Chondrocyte (in vitro differentiated cells): ENCODE measurements at regions not wholly inside any gene's neighbourhood (a gene's known extent, or its start where the extent isn't known, plus 50 kb on each side); places are given as distances from the start of the nearest gene placed in this dataset.

Experiments used
- DNase-seq: peaks from one replicate; pipeline ENCODE4 v3.0.0; 2021; ENCODE audit warnings: mixed read lengths, low spot score
- H3K27ac Mint-ChIP-seq: one replicate; pipeline ENCODE4 v1.8.0; 2021; ENCODE audit warnings: mild to moderate bottlenecking, moderate library complexity, mixed read lengths; ENCODE audit not compliant: unreplicated experiment
- H3K27me3 Mint-ChIP-seq: 2 replicates; pipeline ENCODE4 v1.8.0; 2021; ENCODE audit warnings: low read depth, mixed read lengths
- H3K36me3 Mint-ChIP-seq: 2 replicates; pipeline ENCODE4 v1.8.0; 2021; ENCODE audit warnings: low read depth, mixed read lengths
- H3K4me1 Mint-ChIP-seq: 2 replicates; pipeline ENCODE4 v1.8.0; 2021; ENCODE audit warnings: low read depth, mild to moderate bottlenecking, mixed read lengths
- H3K4me3 Mint-ChIP-seq: one replicate; pipeline ENCODE4 v1.8.0; 2021; ENCODE audit warnings: mild to moderate bottlenecking, moderate library complexity, mixed read lengths; ENCODE audit not compliant: unreplicated experiment
- H3K9me3 Mint-ChIP-seq: 2 replicates; pipeline ENCODE4 v1.8.0; 2021; ENCODE audit warnings: low read depth, mixed read lengths
- TF ChIP-seq, protein P1 (sequence below): fragments of 200-600 bp; sonication (generic); IDR thresholded peaks from 2 replicates; pipeline ENCODE4 v1.5.0; 2021; ENCODE audit warnings: antibody characterized with exemption, mild to moderate bottlenecking, moderate library complexity

GRCh38 chr15:26372706-26373105 is 400.2 kb downstream of the GABRB3 start:
- Mint-ChIP-seq H3K27me3 (no peaks in the 10 kb centered on the region), H3K4me3 (no peak overlapping the region), H3K9me3 (peaks cover 44% of the 10 kb centered on the region), H3K36me3 (no peaks in the 10 kb centered on the region), H3K27ac (no peak overlapping the region), H3K4me1 (no peaks in the 10 kb centered on the region)
- no peak for DNase-seq
- TF ChIP-seq, protein P1, sequence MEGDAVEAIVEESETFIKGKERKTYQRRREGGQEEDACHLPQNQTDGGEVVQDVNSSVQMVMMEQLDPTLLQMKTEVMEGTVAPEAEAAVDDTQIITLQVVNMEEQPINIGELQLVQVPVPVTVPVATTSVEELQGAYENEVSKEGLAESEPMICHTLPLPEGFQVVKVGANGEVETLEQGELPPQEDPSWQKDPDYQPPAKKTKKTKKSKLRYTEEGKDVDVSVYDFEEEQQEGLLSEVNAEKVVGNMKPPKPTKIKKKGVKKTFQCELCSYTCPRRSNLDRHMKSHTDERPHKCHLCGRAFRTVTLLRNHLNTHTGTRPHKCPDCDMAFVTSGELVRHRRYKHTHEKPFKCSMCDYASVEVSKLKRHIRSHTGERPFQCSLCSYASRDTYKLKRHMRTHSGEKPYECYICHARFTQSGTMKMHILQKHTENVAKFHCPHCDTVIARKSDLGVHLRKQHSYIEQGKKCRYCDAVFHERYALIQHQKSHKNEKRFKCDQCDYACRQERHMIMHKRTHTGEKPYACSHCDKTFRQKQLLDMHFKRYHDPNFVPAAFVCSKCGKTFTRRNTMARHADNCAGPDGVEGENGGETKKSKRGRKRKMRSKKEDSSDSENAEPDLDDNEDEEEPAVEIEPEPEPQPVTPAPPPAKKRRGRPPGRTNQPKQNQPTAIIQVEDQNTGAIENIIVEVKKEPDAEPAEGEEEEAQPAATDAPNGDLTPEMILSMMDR: no peak

- Mint-ChIP-seq H3K4me3 (no peak overlapping the region), H3K36me3 (no peaks in the 10 kb centered on the region), H3K9me3 (peaks cover 26% of the 10 kb centered on the region), H3K27ac (no peak overlapping the region), H3K4me1 (no peaks in the 10 kb centered on the region), H3K27me3 (no peaks in the 10 kb centered on the region)
- TF ChIP-seq, protein P1: no peak
- DNase-seq: no peak
Observed at GRCh38 chr15:26365077-26365476, 407.8 kb downstream of the GABRB3 start.

DNA sequence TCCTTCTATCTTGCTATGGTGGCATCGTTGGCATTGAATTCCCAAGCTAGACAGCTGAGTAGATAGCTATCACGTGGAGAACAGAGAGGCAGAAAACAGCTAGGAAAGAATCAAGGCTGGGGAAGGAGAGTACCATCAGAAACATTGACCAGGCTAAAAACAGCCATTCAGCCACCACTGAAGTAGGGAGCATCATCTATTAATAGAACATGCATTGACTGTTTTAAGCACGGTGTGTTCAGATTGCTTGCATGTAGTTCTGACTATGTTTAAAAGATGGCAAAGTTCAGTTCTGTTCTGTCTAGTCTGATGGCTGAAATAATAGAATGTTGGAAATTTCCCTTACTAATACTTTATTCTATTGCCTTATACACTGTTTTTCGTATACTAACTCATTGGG is 413.0 kb downstream of the GABRB3 start:
- no peaks in the 10 kb centered on the region for H3K27me3 Mint-ChIP-seq
- no peaks in the 10 kb centered on the region for H3K36me3 Mint-ChIP-seq
- H3K9me3 Mint-ChIP-seq: peaks cover 27% of the 10 kb centered on the region
- no peak overlapping the region for H3K4me3 Mint-ChIP-seq
- TF ChIP-seq, protein P1: no peak
- H3K27ac Mint-ChIP-seq: no peak overlapping the region
- no peak for DNase-seq
- H3K4me1 Mint-ChIP-seq: no peaks in the 10 kb centered on the region

DNA sequence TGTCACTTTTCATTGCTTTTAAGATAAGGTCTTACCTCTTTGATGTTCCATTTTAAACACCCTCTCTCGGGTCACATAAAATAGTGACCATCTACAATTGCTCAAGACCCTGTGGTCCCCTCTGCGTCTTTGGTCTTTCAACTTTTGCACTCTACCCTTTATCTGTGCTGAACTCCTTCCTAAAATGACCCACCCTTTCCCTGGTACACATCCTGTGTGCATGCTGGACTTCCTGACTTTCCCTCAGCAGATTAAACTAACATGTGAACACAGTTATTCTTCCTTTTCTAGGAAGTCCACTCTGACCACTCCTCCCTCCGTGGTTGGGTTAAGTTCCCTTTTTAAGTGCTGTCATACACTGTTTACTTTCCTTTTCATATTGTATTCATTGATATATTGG is 414.2 kb downstream of the GABRB3 start:
- DNase-seq: no peak
- TF ChIP-seq, protein P1: no peak
- Mint-ChIP-seq H3K4me3 (no peak overlapping the region), H3K4me1 (no peaks in the 10 kb centered on the region), H3K9me3 (peaks cover 24% of the 10 kb centered on the region), H3K27me3 (no peaks in the 10 kb centered on the region), H3K36me3 (no peaks in the 10 kb centered on the region), H3K27ac (no peak overlapping the region)

DNA sequence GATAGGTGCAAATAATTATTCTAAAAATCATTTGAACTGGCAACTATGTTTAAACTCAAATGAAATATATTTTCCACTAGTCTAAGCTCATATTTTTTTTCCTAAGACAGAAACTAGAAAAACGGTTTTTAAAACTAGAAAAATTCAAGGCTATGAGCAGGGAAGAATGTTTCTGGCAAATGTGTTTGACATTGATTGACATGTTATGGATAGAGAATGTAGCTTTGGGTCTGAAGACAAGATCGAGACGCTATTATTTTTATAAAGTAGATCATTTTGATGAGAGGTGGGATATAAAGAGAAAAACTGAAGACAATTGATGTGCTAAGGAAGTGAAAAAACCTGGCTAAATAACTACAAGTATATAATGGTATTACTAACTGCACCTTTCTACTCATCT is 415.2 kb downstream of the GABRB3 start:
- Mint-ChIP-seq H3K4me1 (no peaks in the 10 kb centered on the region), H3K27ac (no peak overlapping the region), H3K4me3 (no peak overlapping the region), H3K9me3 (peaks cover 16% of the 10 kb centered on the region), H3K36me3 (no peaks in the 10 kb centered on the region), H3K27me3 (no peaks in the 10 kb centered on the region)
- TF ChIP-seq, protein P1: no peak
- no peak for DNase-seq
